Psoas muscle (tissue), 7 donors: ENCODE measurements at regions not wholly inside any gene's neighbourhood (a gene's known extent, or its start where the extent isn't known, plus 50 kb on each side); places are given as distances from the start of the nearest gene placed in this dataset.
"Not testable (repeated sequence)": the region's sequence is repeated elsewhere in the genome, so short reads cannot be mapped to it uniquely, and the experiment has no call there.

Experiments
- ATAC-seq, 4 donors: fragments of 200-7000 bp; cut with Tn5 transposase; one replicate each; pipeline ENCODE4 v1.9.1; 2020; ENCODE audit warnings: moderate library complexity in 3 of 4, mild to moderate bottlenecking in 2 of 4
- DNase-seq, 2 donors: peaks; one replicate each; pipeline ENCODE4 v3.0.0-alpha.2; 2020
- H3K27ac ChIP-seq: fragments of 200-600 bp; one replicate; pipeline ENCODE4 v1.8.0; 2022
- H3K27me3 ChIP-seq, 3 donors: fragments of 200-600 bp in 1 of 3; one replicate each; pipeline versions ENCODE4 v1.6.1 to v1.8.0; 2013 to 2022; ENCODE audit warnings: low read length in 2 of 3, mild to moderate bottlenecking in 2 of 3, moderate library complexity in 1 of 3; ENCODE audit not compliant: insufficient read depth in 3 of 3
- H3K36me3 ChIP-seq, 2 donors: fragments of 200-600 bp in 1 of 2; one replicate each; pipeline versions ENCODE4 v1.6.1 to v1.8.0; 2013 to 2022; ENCODE audit warnings: low read depth in 1 of 2, mild to moderate bottlenecking in 1 of 2, moderate library complexity in 1 of 2; ENCODE audit not compliant: insufficient read depth in 1 of 2
- H3K4me1 ChIP-seq: fragments of 200-600 bp; one replicate; pipeline ENCODE4 v1.8.0; 2022
- H3K4me3 ChIP-seq: fragments of 200-600 bp; one replicate; pipeline ENCODE4 v1.8.0; 2022; ENCODE audit warnings: mild to moderate bottlenecking
- H3K9me3 ChIP-seq: fragments of 200-600 bp; one replicate; pipeline ENCODE4 v1.8.0; 2022
- WGBS, 3 donors: extraction: QIAGEN DNeasy Blood & Tissue Kit; methylation state at CpG; one replicate each; pipeline versions ENCODE4 v1.1.6 to v1.1.7; 2013; 5-methylcytosine and 5-hydroxymethylcytosine counted together
- intact Hi-C, 2 donors: fragments of 100-400 bp; cut with DNase I; formaldehyde crosslinking; loops; one replicate each; pipeline versions ENCODE4 v1.11.0 to v1.14.2; 2022
- TF ChIP-seq, protein P1 (sequence below): fragments of 200-600 bp; IDR thresholded peaks from one replicate; pipeline ENCODE4 v1.8.0; 2022; ENCODE audit warnings: antibody characterized with exemption
- donor health status: healthy with polysubstance abuse.
- donor health status: DM: no; HTN: no; CAD: no; lungs with moderate emphysema.
- donor health status: Bipolar disorder and iron deficiency.
- donor health status: healthy.
- donor health status: DM: yes; HTN: yes; CAD: no.
- donor health status: DM: no; HTN: no; CAD: no.
- donor health status: DM: yes; HTN: yes; CAD: no.

DNA sequence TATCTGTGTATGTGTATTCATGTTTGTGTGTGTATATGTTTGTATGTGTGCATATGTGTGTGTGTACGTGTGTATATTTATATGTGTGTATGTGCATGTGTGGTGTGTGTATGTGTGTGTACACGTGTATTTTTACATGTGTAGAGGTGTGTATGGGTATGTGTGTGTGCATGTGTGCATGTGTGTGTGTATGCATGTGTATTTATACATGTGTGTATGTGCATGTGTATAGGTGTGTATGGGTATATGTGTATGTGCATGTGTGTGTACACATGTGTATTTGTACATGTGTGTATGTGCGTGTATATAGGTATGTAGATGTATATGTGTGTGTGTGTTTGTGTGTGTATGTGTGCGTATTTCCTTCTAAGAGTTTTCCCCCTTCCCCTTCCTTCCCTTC, 207.7 kb upstream of the ATP6AP2 start:
- Histone ChIP-seq H3K9me3 (peaks cover 3% of the 10 kb centered on the region), H3K36me3 (no peaks in the 10 kb centered on the region), H3K27me3 (peaks cover 0 to 20% (median 0%) of the 10 kb centered on the region in 3 donors), H3K27ac (no peak overlapping the region), H3K4me3 (no peak overlapping the region), H3K4me1 (no peaks in the 10 kb centered on the region)
- no peak for ATAC-seq
- TF ChIP-seq, protein P1, sequence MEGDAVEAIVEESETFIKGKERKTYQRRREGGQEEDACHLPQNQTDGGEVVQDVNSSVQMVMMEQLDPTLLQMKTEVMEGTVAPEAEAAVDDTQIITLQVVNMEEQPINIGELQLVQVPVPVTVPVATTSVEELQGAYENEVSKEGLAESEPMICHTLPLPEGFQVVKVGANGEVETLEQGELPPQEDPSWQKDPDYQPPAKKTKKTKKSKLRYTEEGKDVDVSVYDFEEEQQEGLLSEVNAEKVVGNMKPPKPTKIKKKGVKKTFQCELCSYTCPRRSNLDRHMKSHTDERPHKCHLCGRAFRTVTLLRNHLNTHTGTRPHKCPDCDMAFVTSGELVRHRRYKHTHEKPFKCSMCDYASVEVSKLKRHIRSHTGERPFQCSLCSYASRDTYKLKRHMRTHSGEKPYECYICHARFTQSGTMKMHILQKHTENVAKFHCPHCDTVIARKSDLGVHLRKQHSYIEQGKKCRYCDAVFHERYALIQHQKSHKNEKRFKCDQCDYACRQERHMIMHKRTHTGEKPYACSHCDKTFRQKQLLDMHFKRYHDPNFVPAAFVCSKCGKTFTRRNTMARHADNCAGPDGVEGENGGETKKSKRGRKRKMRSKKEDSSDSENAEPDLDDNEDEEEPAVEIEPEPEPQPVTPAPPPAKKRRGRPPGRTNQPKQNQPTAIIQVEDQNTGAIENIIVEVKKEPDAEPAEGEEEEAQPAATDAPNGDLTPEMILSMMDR, result no peak
- DNase-seq, result no peak
- intact Hi-C loops, result no loop called here
- WGBS, 3 donors, result 91 to 97% (median 93%) methylated on average over 4 of the region's 4 CpGs

DNA sequence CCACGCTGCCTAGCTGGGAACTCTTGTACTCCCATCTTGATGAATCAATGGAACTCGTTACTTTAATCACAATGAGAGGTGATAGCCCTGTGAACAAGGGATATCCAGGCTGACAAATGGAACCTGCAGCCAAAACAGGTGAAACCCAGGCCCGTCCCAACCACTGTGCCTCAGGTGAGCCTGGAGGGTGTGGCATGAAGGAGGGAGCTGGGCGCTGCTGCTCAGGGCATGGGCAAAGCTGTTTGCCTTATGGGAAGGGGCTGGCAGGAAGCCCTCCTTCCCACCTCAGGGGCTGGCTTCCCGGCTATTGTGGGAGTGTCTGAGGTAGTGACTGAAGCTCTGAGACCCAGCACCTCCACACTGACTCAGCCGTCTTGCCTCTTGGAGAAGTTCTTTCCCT, 209.4 kb upstream of the ATP6AP2 start:
- intact Hi-C loops, result no loop called here
- no peak overlapping the region for H3K4me3 ChIP-seq
- H3K27me3 ChIP-seq, result peaks cover 0 to 16% (median 0%) of the 10 kb centered on the region in 3 donors
- no peak overlapping the region for H3K27ac ChIP-seq
- TF ChIP-seq, protein P1, result no peak
- ATAC-seq (no peak), DNase-seq (no peak)
- H3K9me3 ChIP-seq, result no peaks in the 10 kb centered on the region
- no peaks in the 10 kb centered on the region for H3K4me1 ChIP-seq
- WGBS, 3 donors, result 71 to 94% (median 90%) methylated on average over 6 of the region's 6 CpGs
- no peaks in the 10 kb centered on the region for H3K36me3 ChIP-seq

DNA sequence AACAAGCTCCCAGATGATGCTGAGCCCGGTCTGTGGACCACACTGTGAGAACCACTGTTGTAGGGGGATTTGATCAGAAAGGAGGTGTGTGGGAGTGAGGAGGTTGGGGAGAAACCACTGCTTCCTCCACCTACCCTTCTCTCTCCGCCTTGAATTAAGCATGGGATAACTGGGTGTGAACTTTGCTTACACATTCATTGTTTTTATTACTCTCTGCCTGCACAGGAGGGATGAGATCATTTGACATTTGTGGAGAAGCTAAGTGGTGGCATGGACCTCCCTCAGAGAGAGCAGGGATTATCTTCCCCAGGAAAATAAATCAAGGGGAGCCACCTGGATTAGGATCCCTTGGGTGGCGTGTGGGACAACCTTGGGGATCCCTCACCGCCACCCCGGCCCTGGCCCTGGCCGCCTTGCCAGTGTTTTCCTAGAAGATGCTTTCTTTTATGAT, 212.1 kb upstream of the ATP6AP2 start:
- Histone ChIP-seq H3K27me3 (peaks cover 0 to 24% (median 0%) of the 10 kb centered on the region in 3 donors), H3K9me3 (peaks cover 13% of the 10 kb centered on the region), H3K36me3 (no peaks in the 10 kb centered on the region), H3K4me1 (no peaks in the 10 kb centered on the region), H3K4me3 (no peak overlapping the region), H3K27ac (no peak overlapping the region)
- ATAC-seq (no peak), DNase-seq (no peak)
- TF ChIP-seq, protein P1, result no peak
- 75 to 78% (median 77%) methylated on average over 6 of the region's 6 CpGs for WGBS, 3 donors
- intact Hi-C loops, result no loop called here

DNA sequence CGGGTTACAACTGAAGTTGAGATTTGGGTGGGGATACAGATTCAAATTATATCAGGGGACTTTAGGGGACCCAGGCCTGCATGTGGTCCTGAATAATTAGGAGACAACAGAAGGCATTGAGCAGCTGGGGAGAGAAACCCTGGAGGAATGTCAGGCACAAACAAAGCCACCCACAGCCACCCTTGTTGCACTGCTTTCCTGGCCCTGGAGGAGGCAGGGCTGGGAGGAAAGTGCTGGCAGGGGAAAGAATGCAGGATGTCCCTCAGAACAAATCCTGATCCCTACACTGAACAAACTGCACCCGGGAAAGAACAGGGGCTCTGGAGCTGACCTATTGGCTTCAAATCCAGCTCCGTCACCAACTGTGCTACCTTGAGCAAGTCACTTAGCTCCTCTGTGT, 214.1 kb upstream of the ATP6AP2 start:
- H3K4me3 ChIP-seq, result no peak overlapping the region
- no peak for DNase-seq
- ATAC-seq, result no peak
- no peak overlapping the region for H3K27ac ChIP-seq
- WGBS, 3 donors, result 66 to 83% (median 70%) methylated on average over 3 of the region's 3 CpGs
- peaks cover 13% of the 10 kb centered on the region for H3K9me3 ChIP-seq
- no peaks in the 10 kb centered on the region for H3K36me3 ChIP-seq
- intact Hi-C loops, result no loop called here
- no peaks in the 10 kb centered on the region for H3K4me1 ChIP-seq
- H3K27me3 ChIP-seq, result peaks cover 0 to 23% (median 0%) of the 10 kb centered on the region in 3 donors
- TF ChIP-seq, protein P1, result no peak

DNA sequence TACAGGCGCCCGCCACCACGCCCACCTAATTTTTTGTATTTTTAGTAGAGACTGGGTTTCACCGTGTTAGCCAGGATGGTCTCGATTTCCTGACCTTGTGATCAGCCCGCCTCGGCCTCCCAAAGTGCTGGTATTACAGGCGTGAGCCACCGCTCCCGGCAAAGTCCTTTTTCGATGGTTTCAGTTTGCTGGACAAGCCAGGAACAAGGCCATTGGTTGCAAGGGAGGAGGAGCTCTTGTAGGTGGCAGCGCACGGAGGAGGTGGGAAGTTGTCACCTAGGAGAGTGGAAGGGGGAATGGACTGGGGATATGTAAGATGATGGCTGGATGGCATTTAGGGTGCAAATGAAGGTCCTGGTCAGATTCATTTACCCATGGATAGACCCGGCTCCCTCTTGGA, 218.5 kb upstream of the ATP6AP2 start:
- H3K36me3 ChIP-seq, DNase-seq, H3K4me3 ChIP-seq, intact Hi-C loops, ATAC-seq, H3K4me1 ChIP-seq, H3K27ac ChIP-seq: not testable (repeated sequence)
- Histone ChIP-seq H3K9me3 (peaks cover 13% of the 10 kb centered on the region), H3K27me3 (peaks cover 0 to 13% (median 0%) of the 10 kb centered on the region in 3 donors)
- 89 to 92% (median 89%) methylated on average over 9 to 14 of the region's 14 CpGs for WGBS, 3 donors
